Kidney glomerular epithelial cell (primary cell): ENCODE measurements at regions not wholly inside any gene's neighbourhood (a gene's known extent, or its start where the extent isn't known, plus 50 kb on each side); places are given as distances from the start of the nearest gene placed in this dataset.
"Not testable (repeated sequence)": the region's sequence is repeated elsewhere in the genome, so short reads cannot be mapped to it uniquely, and the experiment has no call there.

ENCODE experiments used
- DNase-seq: peaks from one replicate; lab custom pipeline; 2025; lab: John Stamatoyannopoulos, UW

DNA sequence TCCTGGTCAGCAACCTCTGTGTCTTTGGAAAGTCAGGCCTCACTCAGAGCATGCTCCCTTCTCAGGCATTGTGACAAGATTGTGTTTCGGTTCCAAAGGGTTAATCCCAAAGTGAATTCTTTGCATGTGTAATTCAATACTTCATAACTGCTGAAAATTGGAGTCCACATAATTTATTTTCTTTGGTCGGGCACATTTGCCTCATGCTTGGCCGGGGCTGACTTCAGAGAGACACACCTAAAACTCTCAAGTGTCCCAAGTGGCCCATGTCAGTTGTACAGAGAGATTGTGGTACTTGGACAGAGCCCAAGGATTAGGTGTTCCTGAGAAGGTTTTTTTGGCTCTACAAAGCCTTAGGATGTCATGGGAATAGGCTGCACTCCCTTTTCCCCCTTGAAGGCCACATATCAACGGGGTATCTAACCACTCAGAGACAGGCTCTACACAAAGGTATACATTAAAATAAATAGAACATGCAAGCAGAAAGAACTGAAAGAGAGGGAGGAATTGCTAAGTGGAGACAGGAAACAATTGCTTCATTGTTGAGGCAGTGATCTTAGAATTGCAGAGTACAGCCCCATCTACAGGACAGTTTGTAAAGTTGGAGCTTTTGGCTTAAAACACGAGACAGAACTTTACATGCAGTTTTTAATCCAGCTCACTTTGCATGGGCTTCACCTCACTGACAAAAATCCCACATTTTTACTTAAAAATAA, 1232.3 kb upstream of the ZEB2 start:
- peak; percentile 71 for DNase-seq

DNA sequence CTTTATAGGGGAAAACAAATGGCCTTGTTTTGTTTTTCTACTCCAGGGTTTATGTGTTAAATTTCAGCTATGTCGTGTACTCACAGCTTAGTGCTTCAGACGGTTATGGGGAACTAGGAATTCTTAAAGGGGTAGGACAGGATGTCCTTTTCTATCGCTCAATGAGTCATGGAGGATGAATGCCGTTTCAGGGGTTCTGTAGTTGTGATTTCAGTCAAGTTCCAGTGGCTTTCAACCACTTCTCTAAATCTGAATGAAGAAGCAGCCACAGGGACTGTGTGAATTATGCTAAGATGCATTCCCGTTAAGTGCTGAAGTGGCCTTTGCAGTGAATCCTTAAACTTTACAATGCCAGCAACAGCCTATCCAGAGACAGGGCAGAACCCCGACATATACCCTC, 1231.7 kb upstream of the ZEB2 start:
- peak; percentile 9 for DNase-seq

DNA sequence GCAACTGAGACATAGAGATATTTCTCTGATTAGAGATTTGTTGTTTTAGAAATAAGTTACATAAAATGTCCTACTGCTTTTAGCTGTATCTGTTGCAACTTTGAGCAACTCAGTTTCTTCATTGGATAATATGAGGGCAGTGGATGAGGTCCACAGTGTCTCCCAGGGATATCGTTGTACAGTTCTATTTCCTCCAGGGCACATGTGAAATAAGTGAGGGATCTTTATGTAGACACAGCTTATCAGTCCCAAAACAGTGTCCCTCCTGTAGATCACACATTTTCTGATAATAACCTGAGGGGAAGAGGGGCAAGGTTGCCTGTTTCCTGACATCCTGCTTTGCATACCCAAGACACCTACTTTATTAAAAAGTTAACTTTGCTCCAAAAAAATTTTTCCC, 1231.2 kb upstream of the ZEB2 start:
- DNase-seq = no peak

DNA sequence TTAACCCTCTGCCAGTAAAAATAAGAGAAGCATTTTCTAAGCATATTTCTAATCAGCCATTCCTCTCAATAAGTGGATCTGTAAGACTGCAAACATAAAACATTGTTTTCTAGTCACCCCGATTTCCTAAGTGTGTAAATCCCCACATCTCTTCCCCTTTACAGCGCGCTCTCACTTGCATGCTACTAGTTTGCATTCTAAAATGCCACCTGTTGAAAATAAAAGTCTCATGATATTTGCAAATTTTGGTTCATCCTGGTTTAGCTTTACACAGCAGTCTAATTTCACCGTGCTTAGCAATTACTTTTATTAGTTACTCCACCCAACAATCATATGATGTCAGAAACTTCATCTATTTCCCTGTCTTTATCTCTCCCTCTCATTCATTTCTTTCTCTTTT, 1230.7 kb upstream of the ZEB2 start:
- no peak for DNase-seq

DNA sequence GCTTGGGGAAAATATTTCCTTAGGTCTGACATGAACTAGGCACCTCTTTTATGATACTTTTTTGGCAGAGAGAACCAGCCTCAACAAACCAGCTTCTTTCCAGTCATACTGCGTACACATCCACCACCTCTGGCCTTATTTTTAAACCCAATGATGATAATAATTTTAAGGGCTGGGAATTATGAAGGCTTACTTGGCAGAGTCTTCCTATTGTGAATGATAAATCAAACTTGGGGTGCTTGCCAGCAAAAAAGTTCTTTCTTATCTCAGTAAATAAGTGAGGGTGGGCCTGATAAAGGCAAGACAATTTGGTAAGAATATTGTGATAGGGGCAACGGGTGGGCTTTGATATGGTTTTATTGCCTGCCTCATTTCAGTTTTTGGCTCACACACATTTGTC, 1230.2 kb upstream of the ZEB2 start:
- no peak for DNase-seq

DNA sequence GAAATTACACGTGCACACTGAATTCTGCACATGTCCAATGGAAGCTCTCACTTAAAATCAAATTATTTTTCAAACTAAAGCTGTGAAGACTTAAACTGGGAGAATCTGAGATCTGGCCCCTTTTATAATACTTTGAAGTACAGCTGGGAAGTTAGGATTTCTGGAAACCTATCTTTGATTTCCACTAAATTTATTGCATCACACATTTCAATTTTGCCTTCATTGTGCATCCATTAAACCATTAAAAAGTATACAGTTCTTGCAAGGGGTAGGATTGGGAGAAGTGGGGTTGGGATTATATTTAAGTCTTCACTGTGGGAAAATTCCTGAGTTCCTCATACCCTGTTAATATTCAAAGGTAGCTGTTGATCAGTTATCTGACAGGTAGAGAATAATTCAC, 1229.6 kb upstream of the ZEB2 start:
- DNase-seq = no peak

DNA sequence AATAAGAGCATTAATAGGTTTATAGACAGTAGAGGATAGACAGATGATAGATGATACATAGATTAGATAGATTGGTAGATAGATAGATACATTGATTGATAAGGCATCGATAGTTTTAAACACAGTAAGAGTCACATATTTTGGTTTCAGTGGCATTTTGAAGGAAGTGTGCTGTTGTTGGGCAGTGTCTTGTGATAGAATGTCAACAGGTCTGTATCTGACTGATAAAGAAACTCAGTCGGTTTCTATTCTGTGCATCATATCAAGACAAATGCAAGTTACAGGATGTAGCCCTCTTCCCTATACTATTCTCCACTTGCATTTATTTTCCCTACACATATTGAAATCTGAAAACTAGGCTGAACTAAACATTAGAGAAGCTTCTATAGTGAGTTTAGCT, 1229.0 kb upstream of the ZEB2 start:
- DNase-seq = no peak

DNA sequence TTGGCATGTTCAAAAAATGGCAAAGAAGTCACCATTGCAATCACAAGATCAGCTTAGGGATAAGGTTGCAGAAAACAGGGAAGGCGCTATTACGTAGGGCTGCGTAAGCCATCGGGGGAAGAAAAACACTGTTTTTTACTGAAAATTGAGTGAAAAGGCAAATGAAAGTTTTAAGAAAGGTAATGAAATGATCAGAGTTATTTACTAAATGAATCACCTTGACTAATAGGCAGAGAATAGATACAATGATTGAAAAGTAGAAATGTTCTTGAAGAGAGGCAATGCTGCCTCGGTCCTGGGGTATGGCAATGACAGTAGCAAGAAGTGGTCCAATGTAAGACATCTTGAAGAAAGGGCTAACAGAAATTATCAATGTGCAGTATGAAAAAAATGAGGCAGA, 1227.8 kb upstream of the ZEB2 start:
- DNase-seq = no peak

DNA sequence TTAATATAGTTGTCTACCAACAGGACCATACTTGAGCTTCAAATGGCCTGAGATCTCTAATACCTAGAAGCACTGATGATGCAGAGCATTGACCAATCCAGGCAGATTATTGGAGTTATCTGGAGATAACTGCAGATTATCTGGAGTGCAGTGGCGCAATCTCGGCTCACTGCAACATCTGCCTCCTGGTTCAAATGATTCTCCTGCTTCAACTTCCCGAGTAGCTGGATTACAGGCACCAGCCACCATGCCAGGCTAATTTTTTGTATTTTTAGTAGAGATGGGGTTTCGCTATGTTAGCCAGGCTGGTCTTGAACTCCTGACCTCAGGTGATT, 1225.4 kb upstream of the ZEB2 start:
- not testable (repeated sequence) for DNase-seq

DNA sequence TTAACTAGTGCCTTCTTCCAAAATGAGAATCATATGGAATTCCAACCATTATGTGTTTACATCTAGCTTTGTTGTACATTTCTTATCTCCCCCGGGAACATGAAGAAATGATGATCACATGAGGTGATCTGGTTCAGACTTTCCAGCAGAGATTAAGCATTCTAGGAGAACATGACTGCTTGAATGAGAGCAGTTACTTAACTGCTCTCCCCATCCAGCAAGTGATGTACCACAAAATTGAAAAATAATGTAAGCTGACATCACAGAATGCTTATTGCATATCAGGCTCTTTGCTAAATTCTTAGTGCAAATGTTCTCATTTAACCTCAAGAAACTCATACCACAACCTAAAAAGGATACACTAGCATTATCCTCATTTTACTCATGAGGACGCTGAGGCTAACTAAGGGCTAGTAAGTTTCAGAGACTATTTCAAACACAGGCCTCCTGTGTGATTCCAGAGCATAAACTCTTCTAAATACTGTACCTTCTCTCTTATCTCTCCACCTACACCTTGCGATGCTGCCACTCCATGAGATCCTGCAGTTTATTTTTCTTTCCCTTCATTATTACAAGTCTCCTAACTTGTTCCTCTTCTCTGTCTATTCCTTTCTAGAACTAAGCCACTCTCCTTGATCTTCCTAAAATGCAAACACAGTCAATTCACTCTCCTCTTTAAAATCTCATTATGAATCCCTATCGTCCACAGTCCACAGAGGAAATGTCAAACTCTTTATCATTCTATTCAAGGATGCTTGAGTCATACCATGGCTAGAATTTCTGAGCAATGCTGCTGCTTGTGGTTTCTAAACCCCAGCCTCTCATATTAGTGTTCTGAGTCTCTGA, 1224.8 kb upstream of the ZEB2 start:
- DNase-seq = peak; percentile 80

DNA sequence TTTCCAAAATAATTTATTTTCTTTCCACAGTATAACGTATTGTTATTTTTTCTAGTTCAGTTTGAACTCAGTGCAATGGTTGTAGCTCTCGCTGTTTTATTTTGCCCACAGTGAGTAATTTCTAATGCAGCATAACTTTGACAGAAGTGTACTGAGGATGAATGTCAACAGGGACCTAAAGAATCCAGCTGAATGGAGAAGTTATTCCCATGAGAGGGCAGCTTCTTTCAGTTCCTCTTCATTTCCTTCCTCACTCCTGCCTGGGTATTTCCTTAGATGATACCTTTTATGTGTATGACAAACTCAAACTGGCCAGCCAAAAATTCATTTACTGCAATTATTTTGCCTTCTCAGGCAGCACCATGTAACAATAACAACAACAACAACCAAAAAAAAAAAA, 1223.1 kb upstream of the ZEB2 start:
- DNase-seq = no peak

DNA sequence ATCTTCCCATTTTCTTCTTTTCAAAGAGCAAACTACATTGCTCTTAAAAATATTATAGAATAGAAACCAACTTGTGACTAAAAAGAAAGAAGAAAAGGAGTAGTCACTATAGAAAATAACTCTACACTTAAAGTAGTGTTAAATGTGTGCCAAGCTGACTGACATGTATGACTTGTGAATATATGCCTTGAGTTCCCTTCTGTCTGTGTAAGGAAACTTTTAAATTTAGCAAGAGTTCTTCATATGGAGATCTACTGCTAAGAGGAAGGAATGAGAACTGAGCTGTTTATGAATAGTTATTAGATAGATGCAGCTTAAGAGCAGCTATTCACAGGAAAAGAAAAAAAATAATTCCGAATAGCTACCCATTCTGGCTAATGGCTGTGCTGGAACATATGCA, 1221.7 kb upstream of the ZEB2 start:
- no peak for DNase-seq

DNA sequence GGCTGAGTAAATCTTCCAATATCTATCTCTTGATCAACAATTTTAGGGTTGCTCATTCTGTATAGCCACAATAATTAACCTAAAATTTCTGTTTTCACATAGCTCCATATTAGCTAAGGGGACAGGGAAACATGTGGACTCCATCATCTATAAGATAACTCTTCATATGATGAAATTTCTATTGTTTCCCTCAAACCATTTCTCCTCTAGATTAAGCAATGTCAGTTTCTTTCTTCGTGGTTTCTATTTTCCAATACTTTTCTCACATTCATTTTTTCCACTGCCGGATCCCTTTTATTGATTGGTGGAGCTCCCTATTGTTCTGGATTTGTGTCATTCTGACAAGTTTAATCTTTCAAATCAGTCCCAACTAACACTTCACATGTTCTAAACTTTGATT, 1221.3 kb upstream of the ZEB2 start:
- no peak for DNase-seq

DNA sequence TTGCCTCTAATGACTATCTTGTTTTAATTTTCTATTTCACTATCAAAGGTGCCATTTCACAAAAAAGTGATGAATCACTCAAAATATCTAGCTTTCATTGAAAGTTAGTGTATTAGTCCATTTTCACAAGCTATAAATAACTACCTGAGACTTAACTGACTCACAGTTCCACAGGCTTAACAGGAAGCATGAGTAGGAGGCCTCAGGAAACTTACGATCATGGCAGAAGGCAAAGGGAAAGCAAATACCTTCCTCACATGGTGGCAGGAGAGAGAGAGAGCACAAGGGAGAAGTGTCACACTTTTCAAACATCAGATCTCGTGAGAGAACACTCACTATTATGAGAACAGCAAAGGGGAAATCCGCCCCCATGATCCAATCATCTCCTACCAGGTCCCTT, 1220.4 kb upstream of the ZEB2 start:
- DNase-seq = no peak

DNA sequence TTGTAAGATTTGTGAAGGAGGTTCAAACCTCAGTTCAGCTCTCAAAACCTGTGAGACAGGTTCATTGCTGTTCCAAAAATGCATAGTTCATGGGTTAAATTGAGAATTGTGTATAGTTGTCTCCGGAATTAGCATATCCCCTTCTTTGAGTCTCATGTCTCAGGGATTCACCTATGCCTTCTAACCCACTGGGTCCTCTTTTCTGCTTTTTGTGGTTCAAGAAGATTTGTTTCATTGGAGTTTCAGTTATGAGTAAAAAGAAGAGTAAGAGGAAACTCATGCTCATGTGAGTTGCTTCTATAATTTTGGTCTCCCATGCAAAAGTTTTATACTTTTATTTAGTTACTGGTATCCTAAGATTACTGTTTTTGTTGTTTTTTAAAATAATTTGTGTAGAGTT, 1219.8 kb upstream of the ZEB2 start:
- no peak for DNase-seq

DNA sequence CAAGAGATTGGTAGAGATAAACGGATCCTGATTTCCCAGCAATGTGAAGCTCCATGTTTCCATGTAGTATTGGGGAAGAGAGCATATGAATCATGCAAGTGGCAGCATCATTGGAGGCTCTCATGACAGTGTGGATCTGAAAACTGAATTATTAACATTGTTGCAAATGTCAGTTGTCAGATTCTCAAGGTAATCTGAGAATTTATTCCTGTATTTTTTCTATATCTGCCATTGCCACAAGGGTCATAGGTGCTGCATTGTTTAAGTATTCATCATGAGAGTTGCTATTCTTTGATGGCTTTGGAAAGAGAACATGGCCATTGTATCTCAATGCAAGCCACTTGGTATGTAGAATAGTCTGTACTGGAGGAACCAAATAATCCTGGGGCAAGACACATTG, 1217.0 kb upstream of the ZEB2 start:
- no peak for DNase-seq

DNA sequence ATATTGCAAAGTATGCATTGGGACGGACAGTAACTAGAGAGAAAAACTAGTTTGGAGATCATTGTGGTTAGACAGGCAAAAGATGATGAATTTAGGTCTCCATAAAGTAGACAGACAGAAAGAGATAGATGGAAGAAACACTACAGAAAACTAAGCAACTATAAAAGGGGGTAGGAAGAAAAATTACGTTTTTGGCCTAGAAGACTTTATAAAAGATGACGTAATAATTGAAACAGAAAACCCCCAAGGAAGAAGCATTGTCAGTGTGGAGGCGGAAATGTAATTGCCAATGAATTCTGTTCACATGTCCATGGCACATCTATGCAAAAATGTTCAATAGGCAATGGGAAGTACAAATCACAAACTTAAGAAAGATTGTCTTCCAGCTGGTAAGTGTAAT, 1211.5 kb upstream of the ZEB2 start:
- DNase-seq = no peak

DNA sequence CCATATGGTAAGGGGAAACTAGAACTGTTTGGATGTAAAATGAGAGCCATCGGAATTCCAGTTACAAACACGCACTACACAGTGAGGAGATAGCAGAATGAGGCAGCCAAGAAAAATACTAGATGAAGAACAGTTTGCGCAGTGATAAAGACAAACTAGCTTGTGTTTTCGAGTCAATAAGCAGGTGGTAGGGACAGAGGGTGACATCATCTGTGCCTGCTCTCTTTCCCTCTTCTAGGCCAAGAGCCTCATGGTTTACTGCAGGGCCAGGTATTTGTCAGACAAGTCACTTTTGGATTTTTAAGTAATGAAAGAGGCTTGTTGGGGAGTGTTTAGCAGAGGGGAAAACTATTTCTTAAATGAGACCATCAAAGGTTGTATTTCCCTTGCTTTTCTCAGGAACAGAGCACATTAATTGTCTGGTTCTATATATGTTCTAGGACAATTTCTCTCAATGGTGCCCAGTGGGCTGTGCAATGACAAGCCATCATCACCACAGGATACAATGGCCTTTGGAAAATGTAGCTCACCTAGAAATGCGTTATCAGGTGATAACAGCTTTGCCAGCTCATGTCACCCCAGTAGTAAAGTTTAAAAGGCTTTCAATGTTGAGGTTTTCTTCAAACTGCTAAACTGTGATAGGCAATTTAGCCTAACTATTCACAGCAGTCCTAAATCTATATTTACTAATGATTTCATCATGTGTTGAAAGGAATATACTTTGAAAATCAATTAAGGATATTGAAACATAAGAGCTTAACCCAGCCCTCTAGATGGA, 1210.3 kb upstream of the ZEB2 start:
- DNase-seq = no peak

DNA sequence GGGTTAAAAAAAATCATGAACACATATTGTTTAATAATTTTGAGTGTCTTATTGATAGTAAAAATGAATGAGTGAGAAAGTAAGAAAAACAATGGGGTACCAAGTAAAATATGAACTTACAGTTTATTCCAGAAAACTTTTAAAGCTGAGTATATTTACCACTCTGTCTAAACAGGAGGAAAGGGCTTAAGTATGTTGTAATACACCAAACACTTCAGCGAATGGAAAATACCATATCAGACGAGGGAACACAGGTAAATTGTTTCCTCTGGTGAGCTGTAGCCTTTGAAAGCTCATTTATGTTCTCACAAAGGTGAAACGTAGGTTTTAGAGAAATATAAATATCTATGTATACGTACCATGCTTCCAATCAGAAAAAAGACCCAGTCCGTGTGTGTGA, 1209.6 kb upstream of the ZEB2 start:
- no peak for DNase-seq

DNA sequence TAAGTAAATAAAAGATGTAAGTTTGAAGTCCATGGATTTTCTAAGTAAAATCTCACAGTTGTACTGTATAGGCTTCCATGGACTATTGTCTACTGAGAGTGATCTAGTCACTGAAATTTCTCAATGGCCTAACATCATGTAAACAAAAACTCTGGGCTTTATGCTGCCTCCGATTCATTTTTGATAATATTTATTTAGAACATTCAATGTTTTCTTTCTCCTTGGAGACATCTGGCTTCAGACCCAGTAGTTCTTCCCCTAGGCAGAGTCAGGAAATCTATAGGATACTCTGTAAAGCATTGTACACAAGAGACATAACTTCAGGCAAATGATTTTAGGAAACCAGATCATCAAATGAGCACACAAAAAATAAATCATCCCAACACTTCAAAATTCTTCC, 1208.6 kb upstream of the ZEB2 start:
- no peak for DNase-seq

DNA sequence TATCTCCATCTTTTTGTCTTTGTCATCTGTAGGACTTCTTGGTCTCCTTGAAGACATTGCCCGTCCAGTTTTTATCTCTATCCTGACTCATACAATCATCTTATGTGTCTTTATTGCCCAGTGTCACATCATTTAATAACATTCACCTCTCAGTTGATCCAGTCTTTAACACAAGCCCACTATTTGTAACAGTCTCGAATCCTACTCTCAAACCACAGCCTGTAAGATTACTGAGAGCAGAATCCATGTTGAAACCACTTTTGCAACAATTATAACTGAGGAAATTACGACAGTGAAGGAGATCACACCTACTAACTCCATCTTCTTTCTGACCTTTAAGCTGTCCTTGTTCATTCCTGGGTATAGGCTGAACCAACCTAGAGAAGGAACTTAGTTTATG, 1206.0 kb upstream of the ZEB2 start:
- no peak for DNase-seq

DNA sequence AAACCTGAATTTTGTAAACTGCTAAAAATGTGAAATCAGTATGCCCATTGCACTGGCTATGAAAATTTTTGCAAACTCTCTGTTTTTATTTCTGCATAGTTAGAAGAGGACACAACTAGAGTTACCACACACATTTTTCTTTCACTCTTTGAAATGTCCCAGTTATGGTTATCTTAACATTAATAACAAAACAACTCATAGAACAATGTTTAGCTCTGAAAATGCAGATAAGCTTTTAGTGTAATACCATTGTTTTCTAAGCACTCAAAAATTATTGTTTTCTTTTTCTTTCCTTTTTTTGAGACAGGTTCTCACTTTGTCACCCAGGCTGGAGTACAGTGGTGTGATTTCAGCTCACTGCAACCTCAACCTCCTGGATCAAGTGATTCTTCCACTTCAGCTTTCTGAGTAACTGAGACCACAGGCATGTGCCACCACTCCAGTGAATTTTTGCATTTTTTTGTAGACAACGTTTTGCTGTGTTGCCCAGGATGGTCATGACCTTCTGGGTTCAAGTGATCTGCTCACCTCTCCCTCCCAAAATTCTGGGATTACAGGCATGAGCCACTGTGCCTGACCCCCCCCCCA, 1204.5 kb upstream of the ZEB2 start:
- no peak for DNase-seq

DNA sequence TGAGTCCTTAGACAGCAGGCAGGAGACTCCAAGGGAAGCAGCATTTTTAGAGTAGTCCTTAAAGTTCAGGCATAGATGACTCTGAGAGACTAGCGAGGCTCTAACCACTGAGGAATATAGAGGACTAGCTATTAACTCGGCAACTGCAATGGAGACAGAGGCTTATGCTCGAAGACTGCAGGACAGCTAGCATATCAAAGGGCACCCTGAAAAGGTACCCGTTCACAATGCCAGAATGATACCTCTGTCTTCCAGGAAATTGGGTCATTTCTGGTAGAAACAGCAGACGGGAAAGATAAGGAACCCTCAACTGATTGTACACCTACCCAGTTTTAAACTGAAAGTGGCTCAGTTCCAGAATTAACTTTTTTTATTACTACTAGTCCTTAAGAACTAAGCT, 1204.0 kb upstream of the ZEB2 start:
- no peak for DNase-seq
